Ishikawa (cell line): ENCODE measurements at regions not wholly inside any gene's neighbourhood (a gene's known extent, or its start where the extent isn't known, plus 50 kb on each side); places are given as distances from the start of the nearest gene placed in this dataset.

Source experiments
- CEBPB ChIP-seq: IDR thresholded peaks from 2 replicates; pipeline ENCODE4 v1.6.1; 2012
- EP300 ChIP-seq: IDR thresholded peaks from 2 replicates; pipeline ENCODE4 v1.6.1; 2012; ENCODE audit warnings: borderline replicate concordance

DNA sequence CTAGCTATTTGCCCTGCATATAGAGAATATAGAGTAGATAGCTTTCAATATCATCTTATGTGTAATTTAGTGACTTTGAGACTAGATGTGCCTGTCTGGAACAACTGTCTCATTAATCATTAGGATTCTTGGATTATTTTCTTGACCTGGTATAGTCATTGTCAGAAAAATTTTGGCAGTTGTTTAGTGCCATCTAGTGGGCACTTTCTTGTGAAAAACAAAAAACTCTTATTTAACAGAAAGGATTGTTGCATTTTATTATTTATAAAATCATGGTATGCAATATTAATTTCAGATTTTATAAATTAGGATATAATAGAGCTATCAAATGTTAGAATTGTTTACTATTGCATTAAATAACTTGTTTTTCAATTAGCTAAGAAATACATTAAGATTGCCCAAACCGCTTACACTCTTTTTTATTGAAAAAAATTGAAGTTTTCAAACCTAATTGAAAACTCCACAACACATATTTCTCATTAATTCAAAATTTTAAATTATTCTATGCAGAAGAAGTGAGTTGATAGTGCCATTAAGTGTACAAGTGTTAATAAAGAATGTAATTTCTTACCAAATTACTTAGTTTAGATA is 80.3 kb downstream of the DYNAP start:
- TF ChIP-seq EP300 (no peak), CEBPB (no peak)
